OCI-LY1 (cell line): ENCODE measurements at regions not wholly inside any gene's neighbourhood (a gene's known extent, or its start where the extent isn't known, plus 50 kb on each side); places are given as distances from the start of the nearest gene placed in this dataset.

Experiments
- H2AFZ ChIP-seq: fragments of 200-600 bp; sonication (generic), shearing (Covaris generic); 2 replicates; pipeline ENCODE4 v1.6.0; 2014; ENCODE audit warnings: antibody characterized with exemption, mild to moderate bottlenecking, low read length
- H3F3A ChIP-seq: fragments of 200-600 bp; sonication (generic), shearing (Covaris generic); 2 replicates; pipeline ENCODE4 v1.6.0; 2014; ENCODE audit warnings: mild to moderate bottlenecking, antibody characterized with exemption, low read length, moderate library complexity; ENCODE audit not compliant: insufficient read depth
- H3K27ac ChIP-seq: fragments of 200-600 bp; sonication (generic); 2 replicates; pipeline ENCODE4 v1.5.1; 2014; ENCODE audit warnings: low read length, mixed run types, mild to moderate bottlenecking, low read depth; ENCODE audit not compliant: poor library complexity, severe bottlenecking
- H3K27me3 ChIP-seq: fragments of 200-600 bp; sonication (generic); 2 replicates; pipeline ENCODE4 v1.6.0; 2014; ENCODE audit warnings: antibody characterized with exemption, mild to moderate bottlenecking, low read length, moderate library complexity; ENCODE audit not compliant: insufficient read depth
- H3K36me3 ChIP-seq: fragments of 200-600 bp; sonication (generic); 2 replicates; pipeline ENCODE4 v1.6.1; 2014; ENCODE audit warnings: mild to moderate bottlenecking, antibody characterized with exemption, low read length, moderate library complexity, mixed read lengths; ENCODE audit not compliant: insufficient read depth
- H3K4me1 ChIP-seq: fragments of 200-600 bp; sonication (generic); 2 replicates; pipeline ENCODE4 v1.5.1; 2014; ENCODE audit warnings: mild to moderate bottlenecking, low read length, moderate library complexity; ENCODE audit not compliant: insufficient read depth, severe bottlenecking
- H3K4me2 ChIP-seq: fragments of 200-600 bp; sonication (generic), shearing (Covaris generic); 2 replicates; pipeline ENCODE4 v1.6.1; 2014; ENCODE audit warnings: low read length
- H3K4me3 ChIP-seq: fragments of 200-600 bp; sonication (generic); 2 replicates; pipeline ENCODE4 v1.5.1; 2014; ENCODE audit warnings: low read length, low read depth, mild to moderate bottlenecking, mixed read lengths; ENCODE audit not compliant: poor library complexity, severe bottlenecking
- H3K79me2 ChIP-seq: fragments of 200-600 bp; shearing (Covaris generic); 2 replicates; pipeline ENCODE4 v1.6.1; 2016; ENCODE audit warnings: mixed run types, low read length, mixed read lengths; ENCODE audit not compliant: insufficient read depth
- H3K9ac ChIP-seq: fragments of 200-600 bp; sonication (generic), shearing (Covaris generic); 2 replicates; pipeline ENCODE4 v1.6.1; 2014; ENCODE audit warnings: mild to moderate bottlenecking, low read length, mixed read lengths
- H3K9me2 ChIP-seq: fragments of 200-600 bp; sonication (generic), shearing (Covaris generic); 2 replicates; pipeline ENCODE4 v1.6.1; 2014; ENCODE audit warnings: low read depth, mild to moderate bottlenecking, low read length, mixed read lengths
- H3K9me3 ChIP-seq: fragments of 200-600 bp; shearing (Covaris generic); 2 replicates; pipeline ENCODE4 v1.6.1; 2014; ENCODE audit warnings: low read length, mixed read lengths
- H4K20me1 ChIP-seq: fragments of 200-600 bp; sonication (generic), shearing (Covaris generic); 2 replicates; pipeline ENCODE4 v1.6.0; 2016; ENCODE audit warnings: mild to moderate bottlenecking, low read length; ENCODE audit not compliant: insufficient read depth
- CTCF ChIP-seq: fragments of 200-600 bp; sonication (generic), shearing (Covaris generic); IDR thresholded peaks from 2 replicates; pipeline ENCODE4 v1.5.1; 2017; ENCODE audit warnings: mild to moderate bottlenecking, antibody characterized with exemption, low read length, moderate library complexity, mixed read lengths
- EZH2 ChIP-seq: fragments of 200-600 bp; sonication (generic), shearing (Covaris generic); IDR thresholded peaks from 2 replicates; pipeline ENCODE4 v1.8.0; 2017; ENCODE audit warnings: borderline replicate concordance, mixed run types, mild to moderate bottlenecking, antibody characterized with exemption, low read length, moderate library complexity, mixed read lengths

GRCh38 chr14:40986655-40987054 lies 620.0 kb upstream of the LRFN5 start:
- no peaks in the 10 kb centered on the region for H4K20me1 ChIP-seq
- no peak overlapping the region for H3K4me2 ChIP-seq
- no peaks in the 10 kb centered on the region for H3K4me1 ChIP-seq
- no peaks in the 10 kb centered on the region for H3F3A ChIP-seq
- TF ChIP-seq CTCF = no peak
- TF ChIP-seq EZH2 = no peak
- H3K9me2 ChIP-seq = no peaks in the 10 kb centered on the region
- H3K27ac ChIP-seq = no peak overlapping the region
- H2AFZ ChIP-seq = no peak overlapping the region
- H3K36me3 ChIP-seq = no peaks in the 10 kb centered on the region
- H3K9ac ChIP-seq = no peak overlapping the region
- H3K9me3 ChIP-seq = no peaks in the 10 kb centered on the region
- H3K4me3 ChIP-seq = no peak overlapping the region
- no peaks in the 10 kb centered on the region for H3K27me3 ChIP-seq
- H3K79me2 ChIP-seq = no peaks in the 10 kb centered on the region

GRCh38 chr14:40985584-40985983 lies 621.1 kb upstream of the LRFN5 start:
- no peaks in the 10 kb centered on the region for H3K4me1 ChIP-seq
- H2AFZ ChIP-seq = no peak overlapping the region
- TF ChIP-seq EZH2 (no peak), CTCF (no peak)
- no peaks in the 10 kb centered on the region for H3K9me3 ChIP-seq
- no peak overlapping the region for H3K4me3 ChIP-seq
- H3K36me3 ChIP-seq = no peaks in the 10 kb centered on the region
- H3K9me2 ChIP-seq = no peaks in the 10 kb centered on the region
- H4K20me1 ChIP-seq = no peaks in the 10 kb centered on the region
- no peaks in the 10 kb centered on the region for H3K27me3 ChIP-seq
- no peak overlapping the region for H3K27ac ChIP-seq
- no peaks in the 10 kb centered on the region for H3F3A ChIP-seq
- no peak overlapping the region for H3K4me2 ChIP-seq
- no peaks in the 10 kb centered on the region for H3K79me2 ChIP-seq
- H3K9ac ChIP-seq = no peak overlapping the region

- no peak overlapping the region for H3K27ac ChIP-seq
- no peak overlapping the region for H3K4me3 ChIP-seq
- no peak overlapping the region for H3K9ac ChIP-seq
- TF ChIP-seq EZH2 (no peak), CTCF (no peak)
- H3K9me3 ChIP-seq = no peaks in the 10 kb centered on the region
- no peaks in the 10 kb centered on the region for H4K20me1 ChIP-seq
- H3K79me2 ChIP-seq = no peaks in the 10 kb centered on the region
- no peaks in the 10 kb centered on the region for H3K27me3 ChIP-seq
- H3F3A ChIP-seq = no peaks in the 10 kb centered on the region
- no peaks in the 10 kb centered on the region for H3K36me3 ChIP-seq
- no peaks in the 10 kb centered on the region for H3K4me1 ChIP-seq
- no peak overlapping the region for H2AFZ ChIP-seq
- H3K9me2 ChIP-seq = no peaks in the 10 kb centered on the region
- H3K4me2 ChIP-seq = no peak overlapping the region
These were observed 623.1 kb upstream of the LRFN5 start for GRCh38 chr14:40983604-40984003.
